ENCODE measurements at regions not wholly inside any gene's neighbourhood (a gene's known extent, or its start where the extent isn't known, plus 50 kb on each side); places are given as distances from the start of the nearest gene placed in this dataset.

- H3K27me3 ChIP-seq (replicated peaks), result no peaks in the 10 kb centered on the region
- in situ Hi-C loops (cut with HindIII; ENCODE audit: low pct_ligation_motif_present, low sequenced_read_pairs), result no loop called here
- no peaks in the 10 kb centered on the region for H3K36me3 ChIP-seq (replicated peaks)
- no peak for TF ChIP-seq CTCF (IDR thresholded peaks at IDR 0.05; ENCODE audit: low read depth, low read length, missing control alignments)
- no peak overlapping the region for H3K27ac ChIP-seq
- H3K4me3 ChIP-seq (ENCODE audit: low read depth, low read length), result no peak overlapping the region
- peak; percentile 14 for DNase-seq
Measured at GRCh38 chr11:92473736-92474135, 249.1 kb downstream of the FAT3 start.

GRCh38 chr11:92475316-92475715, 250.7 kb downstream of the FAT3 start:
- in situ Hi-C loops (cut with HindIII; ENCODE audit: low pct_ligation_motif_present, low sequenced_read_pairs), result no loop called here
- DNase-seq, result no peak
- no peak for TF ChIP-seq CTCF (IDR thresholded peaks at IDR 0.05; ENCODE audit: low read depth, low read length, missing control alignments)
- Histone ChIP-seq H3K36me3 (replicated peaks) (no peaks in the 10 kb centered on the region), H3K27me3 (replicated peaks) (no peaks in the 10 kb centered on the region), H3K27ac (no peak overlapping the region), H3K4me3 (ENCODE audit: low read depth, low read length) (no peak overlapping the region)

- Histone ChIP-seq H3K36me3 (replicated peaks) (no peaks in the 10 kb centered on the region), H3K27ac (no peak overlapping the region), H3K27me3 (replicated peaks) (no peaks in the 10 kb centered on the region), H3K4me3 (ENCODE audit: low read depth, low read length) (no peak overlapping the region)
- no peak for DNase-seq
- in situ Hi-C loops (cut with HindIII; ENCODE audit: low pct_ligation_motif_present, low sequenced_read_pairs), result no loop called here
- TF ChIP-seq CTCF (IDR thresholded peaks at IDR 0.05; ENCODE audit: low read depth, low read length, missing control alignments), result no peak
Measured at GRCh38 chr11:92475819-92476218, 251.2 kb downstream of the FAT3 start.

- Histone ChIP-seq H3K4me3 (ENCODE audit: low read depth, low read length) (no peak overlapping the region), H3K36me3 (replicated peaks) (no peaks in the 10 kb centered on the region), H3K27ac (no peak overlapping the region), H3K27me3 (replicated peaks) (no peaks in the 10 kb centered on the region)
- in situ Hi-C loops (cut with HindIII; ENCODE audit: low pct_ligation_motif_present, low sequenced_read_pairs), result no loop called here
- no peak for DNase-seq
- TF ChIP-seq CTCF (IDR thresholded peaks at IDR 0.05; ENCODE audit: low read depth, low read length, missing control alignments), result no peak
Measured at GRCh38 chr11:92477686-92478085, 253.1 kb downstream of the FAT3 start.

- Histone ChIP-seq H3K27ac (no peak overlapping the region), H3K36me3 (replicated peaks) (no peaks in the 10 kb centered on the region), H3K4me3 (ENCODE audit: low read depth, low read length) (no peak overlapping the region), H3K27me3 (replicated peaks) (no peaks in the 10 kb centered on the region)
- TF ChIP-seq CTCF (IDR thresholded peaks at IDR 0.05; ENCODE audit: low read depth, low read length, missing control alignments), result no peak
- in situ Hi-C loops (cut with HindIII; ENCODE audit: low pct_ligation_motif_present, low sequenced_read_pairs), result no loop called here
- DNase-seq, result peak; percentile 13
Measured at GRCh38 chr11:92480499-92480898, 255.9 kb downstream of the FAT3 start.

- H3K27ac ChIP-seq, result no peak overlapping the region
- no peaks in the 10 kb centered on the region for H3K36me3 ChIP-seq (replicated peaks)
- no peak for TF ChIP-seq CTCF (IDR thresholded peaks at IDR 0.05; ENCODE audit: low read depth, low read length, missing control alignments)
- H3K4me3 ChIP-seq (ENCODE audit: low read depth, low read length), result no peak overlapping the region
- DNase-seq, result no peak
- no peaks in the 10 kb centered on the region for H3K27me3 ChIP-seq (replicated peaks)
- in situ Hi-C loops (cut with HindIII; ENCODE audit: low pct_ligation_motif_present, low sequenced_read_pairs), result no loop called here
Measured at GRCh38 chr11:92482492-92483060, 258.0 kb downstream of the FAT3 start.

Measured in brain microvascular endothelial cell (primary cell).